ENCODE measurements at regions not wholly inside any gene's neighbourhood (a gene's known extent, or its start where the extent isn't known, plus 50 kb on each side); places are given as distances from the start of the nearest gene placed in this dataset.

DNA sequence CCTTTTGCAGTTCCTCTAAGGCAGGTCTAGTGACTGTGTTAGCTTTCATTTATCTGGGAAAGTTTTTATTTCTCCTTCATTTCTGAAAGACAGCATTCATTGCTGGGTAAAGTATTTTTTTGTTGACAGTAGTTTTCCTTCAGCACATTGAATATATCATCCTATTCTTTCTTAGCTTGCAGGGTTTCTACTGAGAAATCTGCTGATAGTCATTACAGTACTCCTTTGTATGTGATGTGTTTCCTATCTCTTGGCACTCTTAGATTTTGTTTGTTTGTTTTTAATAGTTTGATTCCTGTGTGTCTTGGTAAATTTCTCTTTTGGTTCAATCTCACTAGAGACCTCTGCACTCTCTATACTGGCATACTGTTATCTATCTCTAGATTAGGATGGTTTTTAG, 1667.9 kb downstream of the SLITRK1 start:
- TF ChIP-seq, protein P1, sequence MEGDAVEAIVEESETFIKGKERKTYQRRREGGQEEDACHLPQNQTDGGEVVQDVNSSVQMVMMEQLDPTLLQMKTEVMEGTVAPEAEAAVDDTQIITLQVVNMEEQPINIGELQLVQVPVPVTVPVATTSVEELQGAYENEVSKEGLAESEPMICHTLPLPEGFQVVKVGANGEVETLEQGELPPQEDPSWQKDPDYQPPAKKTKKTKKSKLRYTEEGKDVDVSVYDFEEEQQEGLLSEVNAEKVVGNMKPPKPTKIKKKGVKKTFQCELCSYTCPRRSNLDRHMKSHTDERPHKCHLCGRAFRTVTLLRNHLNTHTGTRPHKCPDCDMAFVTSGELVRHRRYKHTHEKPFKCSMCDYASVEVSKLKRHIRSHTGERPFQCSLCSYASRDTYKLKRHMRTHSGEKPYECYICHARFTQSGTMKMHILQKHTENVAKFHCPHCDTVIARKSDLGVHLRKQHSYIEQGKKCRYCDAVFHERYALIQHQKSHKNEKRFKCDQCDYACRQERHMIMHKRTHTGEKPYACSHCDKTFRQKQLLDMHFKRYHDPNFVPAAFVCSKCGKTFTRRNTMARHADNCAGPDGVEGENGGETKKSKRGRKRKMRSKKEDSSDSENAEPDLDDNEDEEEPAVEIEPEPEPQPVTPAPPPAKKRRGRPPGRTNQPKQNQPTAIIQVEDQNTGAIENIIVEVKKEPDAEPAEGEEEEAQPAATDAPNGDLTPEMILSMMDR (IDR thresholded peaks at IDR 0.05): no peak
- TF ChIP-seq POLR2A (IDR thresholded peaks at IDR 0.05): no peak
